SK-N-SH treated with all-trans-retinoic acid at 6 μM for 48 hours (cell line): ENCODE measurements at regions not wholly inside any gene's neighbourhood (a gene's known extent, or its start where the extent isn't known, plus 50 kb on each side); places are given as distances from the start of the nearest gene placed in this dataset.

ENCODE experiments used
- ATAC-seq: fragments of 200-7000 bp; cut with Tn5 transposase; 3 replicates; pipeline ENCODE4 v1.9.1; 2020; ENCODE audit warnings: mild to moderate bottlenecking, moderate library complexity
- ARNTL ChIP-seq: fragments of 450-650 bp; formaldehyde crosslinking; IDR thresholded peaks from 2 replicates; pipeline ENCODE4 v1.5.0; 2020; ENCODE audit warnings: low read depth, mild to moderate bottlenecking, moderate library complexity, borderline replicate concordance
- CREB5 ChIP-seq: fragments of 250-450 bp; sonication (Bioruptor Pico); IDR thresholded peaks from 2 replicates; pipeline ENCODE4 v1.5.1; 2020; ENCODE audit warnings: low read depth, mild to moderate bottlenecking, moderate library complexity
- CSDC2 ChIP-seq: fragments of 250-450 bp; sonication (Bioruptor Pico); IDR thresholded peaks from 2 replicates; pipeline ENCODE4 v1.5.0; 2020; ENCODE audit warnings: mild to moderate bottlenecking, moderate library complexity
- CSRNP3 ChIP-seq: fragments of 250-450 bp; sonication (Bioruptor Pico); IDR thresholded peaks from 2 replicates; pipeline ENCODE4 v1.5.1; 2021; ENCODE audit warnings: mild to moderate bottlenecking, moderate library complexity
- GLIS3 ChIP-seq: fragments of 250-450 bp; sonication (Bioruptor Pico); IDR thresholded peaks from 2 replicates; pipeline ENCODE4 v1.5.0; 2020; ENCODE audit warnings: mild to moderate bottlenecking, moderate library complexity
- ISL1 ChIP-seq: fragments of 250-450 bp; sonication (Bioruptor Pico); IDR thresholded peaks from 2 replicates; pipeline ENCODE4 v2.1.2; 2022; ENCODE audit warnings: mild to moderate bottlenecking, moderate library complexity
- OSR1 ChIP-seq: fragments of 250-450 bp; sonication (Bioruptor Pico); IDR thresholded peaks from 2 replicates; pipeline ENCODE4 v1.8.0; 2022; ENCODE audit warnings: moderate library complexity, mild to moderate bottlenecking, inconsistent platforms
- PATZ1 ChIP-seq: fragments of 250-450 bp; sonication (Bioruptor Pico); IDR thresholded peaks from 2 replicates; pipeline ENCODE4 v1.8.0; 2020; ENCODE audit warnings: mild to moderate bottlenecking, moderate library complexity, borderline replicate concordance
- POU6F1 ChIP-seq: fragments of 250-450 bp; sonication (Bioruptor Pico); IDR thresholded peaks from 2 replicates; pipeline ENCODE4 v1.8.0; 2021; ENCODE audit warnings: low read depth, mild to moderate bottlenecking, moderate library complexity, borderline replicate concordance
- PPARA ChIP-seq: fragments of 250-450 bp; sonication (Bioruptor Pico); IDR thresholded peaks from 2 replicates; pipeline ENCODE4 v1.5.0; 2020; ENCODE audit warnings: mild to moderate bottlenecking, borderline replicate concordance
- RARB ChIP-seq: fragments of 250-450 bp; sonication (Bioruptor Pico); IDR thresholded peaks from 2 replicates; pipeline ENCODE4 v1.8.0; 2021; ENCODE audit warnings: mild to moderate bottlenecking, moderate library complexity
- SNAI2 ChIP-seq: fragments of 250-450 bp; sonication (Bioruptor Pico); IDR thresholded peaks from 2 replicates; pipeline ENCODE4 v1.5.0; 2020; ENCODE audit warnings: mild to moderate bottlenecking, moderate library complexity
- TCF4 ChIP-seq: fragments of 250-450 bp; sonication (Bioruptor Pico); IDR thresholded peaks from 2 replicates; pipeline ENCODE4 v1.8.0; 2021; ENCODE audit warnings: mild to moderate bottlenecking, moderate library complexity, borderline replicate concordance
- TOX ChIP-seq: fragments of 250-450 bp; sonication (Bioruptor Pico); IDR thresholded peaks from 2 replicates; pipeline ENCODE4 v1.8.0; 2021; ENCODE audit warnings: mild to moderate bottlenecking, moderate library complexity, borderline replicate concordance
- TSHZ2 ChIP-seq: fragments of 250-450 bp; sonication (Bioruptor Pico); IDR thresholded peaks from 2 replicates; pipeline ENCODE4 v1.5.0; 2020; ENCODE audit warnings: mild to moderate bottlenecking, moderate library complexity
- ZFP30 ChIP-seq: fragments of 450-650 bp; formaldehyde crosslinking; IDR thresholded peaks from 2 replicates; pipeline ENCODE4 v1.5.0; 2022; ENCODE audit warnings: mild to moderate bottlenecking, moderate library complexity
- ZNF565 ChIP-seq: fragments of 450-650 bp; formaldehyde crosslinking; conservative IDR thresholded peaks from 2 replicates; pipeline ENCODE4 v1.5.0; 2020; ENCODE audit warnings: low read depth, mild to moderate bottlenecking, moderate library complexity
- ZNF70 ChIP-seq: fragments of 450-650 bp; formaldehyde crosslinking; IDR thresholded peaks from 2 replicates; pipeline ENCODE4 v1.5.0; 2020; ENCODE audit warnings: mild to moderate bottlenecking, moderate library complexity

GRCh38 chr3:4232798-4233197, 70.4 kb upstream of the SETMAR start:
- no peak for ATAC-seq

GRCh38 chr3:4233488-4233887, 69.7 kb upstream of the SETMAR start:
- ATAC-seq, result no peak
- no peak for TF ChIP-seq OSR1 (CRISPR knock-in tag)
- TF ChIP-seq CSRNP3 (CRISPR knock-in tag), result no peak
- no peak for TF ChIP-seq TCF4 (CRISPR knock-in tag)
- no peak for TF ChIP-seq ZNF70 (CRISPR knock-in tag)
- TF ChIP-seq SNAI2 (CRISPR knock-in tag), result no peak
- TF ChIP-seq RARB (CRISPR knock-in tag), result no peak
- no peak for TF ChIP-seq POU6F1 (CRISPR knock-in tag)
- TF ChIP-seq ISL1 (CRISPR knock-in tag), result no peak
- TF ChIP-seq TSHZ2, result no peak
- TF ChIP-seq GLIS3 (CRISPR knock-in tag), result no peak
- no peak for TF ChIP-seq TOX

More at GRCh38 chr3:4232798-4233197, 70.4 kb upstream of the SETMAR start:
- TF ChIP-seq CSDC2 (CRISPR knock-in tag) (no peak), TCF4 (CRISPR knock-in tag) (no peak), OSR1 (CRISPR knock-in tag) (no peak), ZFP30 (CRISPR knock-in tag) (no peak), RARB (CRISPR knock-in tag) (no peak), ISL1 (CRISPR knock-in tag) (no peak), ZNF565 (CRISPR knock-in tag) (no peak), ARNTL (no peak), TSHZ2 (no peak), PPARA (CRISPR knock-in tag) (no peak), CREB5 (CRISPR knock-in tag) (no peak), PATZ1 (CRISPR knock-in tag) (no peak), POU6F1 (CRISPR knock-in tag) (no peak)
